ENCODE measurements at regions not wholly inside any gene's neighbourhood (a gene's known extent, or its start where the extent isn't known, plus 50 kb on each side); places are given as distances from the start of the nearest gene placed in this dataset.

GRCh38 chr14:71745072-71745471 is 187.2 kb upstream of the RGS6 start:
- TF ChIP-seq, protein P1, sequence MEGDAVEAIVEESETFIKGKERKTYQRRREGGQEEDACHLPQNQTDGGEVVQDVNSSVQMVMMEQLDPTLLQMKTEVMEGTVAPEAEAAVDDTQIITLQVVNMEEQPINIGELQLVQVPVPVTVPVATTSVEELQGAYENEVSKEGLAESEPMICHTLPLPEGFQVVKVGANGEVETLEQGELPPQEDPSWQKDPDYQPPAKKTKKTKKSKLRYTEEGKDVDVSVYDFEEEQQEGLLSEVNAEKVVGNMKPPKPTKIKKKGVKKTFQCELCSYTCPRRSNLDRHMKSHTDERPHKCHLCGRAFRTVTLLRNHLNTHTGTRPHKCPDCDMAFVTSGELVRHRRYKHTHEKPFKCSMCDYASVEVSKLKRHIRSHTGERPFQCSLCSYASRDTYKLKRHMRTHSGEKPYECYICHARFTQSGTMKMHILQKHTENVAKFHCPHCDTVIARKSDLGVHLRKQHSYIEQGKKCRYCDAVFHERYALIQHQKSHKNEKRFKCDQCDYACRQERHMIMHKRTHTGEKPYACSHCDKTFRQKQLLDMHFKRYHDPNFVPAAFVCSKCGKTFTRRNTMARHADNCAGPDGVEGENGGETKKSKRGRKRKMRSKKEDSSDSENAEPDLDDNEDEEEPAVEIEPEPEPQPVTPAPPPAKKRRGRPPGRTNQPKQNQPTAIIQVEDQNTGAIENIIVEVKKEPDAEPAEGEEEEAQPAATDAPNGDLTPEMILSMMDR (IDR thresholded peaks at IDR 0.05; ENCODE audit: insufficient read depth, low read length, poor library complexity, severe bottlenecking) = no peak
- no peak for TF ChIP-seq EZH2phosphoT487 (conservative IDR thresholded peaks at IDR 0.05; ENCODE audit: low read length)

Data from SU-DHL-6 (cell line).